Fibroblast of skin of right biceps (primary cell): ENCODE measurements at regions not wholly inside any gene's neighbourhood (a gene's known extent, or its start where the extent isn't known, plus 50 kb on each side); places are given as distances from the start of the nearest gene placed in this dataset.
"Not testable (repeated sequence)": the region's sequence is repeated elsewhere in the genome, so short reads cannot be mapped to it uniquely, and the experiment has no call there.

Experiments
- DNase-seq: peaks from one replicate; pipeline ENCODE4 v3.0.0-alpha.2; 2013

DNA sequence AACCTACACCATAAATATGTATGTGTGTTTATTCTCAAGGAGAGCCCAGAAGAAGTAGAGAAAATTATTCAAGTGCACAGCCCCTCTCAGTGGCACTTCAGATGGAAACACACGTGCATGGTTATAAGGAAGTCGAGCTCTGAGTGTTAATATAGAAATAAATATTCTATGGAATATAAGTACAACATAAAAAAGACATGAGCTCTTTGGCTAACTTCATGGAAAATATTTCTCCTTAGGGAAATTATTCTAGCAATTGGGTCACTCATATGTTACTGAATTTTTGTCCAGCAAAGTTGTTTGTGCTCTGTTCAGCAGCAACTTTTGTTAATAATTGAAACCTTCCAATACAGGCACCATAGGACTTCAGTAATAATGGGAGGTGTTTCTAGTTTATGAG, 939.0 kb downstream of the LRFN5 start:
- no peak for DNase-seq

DNA sequence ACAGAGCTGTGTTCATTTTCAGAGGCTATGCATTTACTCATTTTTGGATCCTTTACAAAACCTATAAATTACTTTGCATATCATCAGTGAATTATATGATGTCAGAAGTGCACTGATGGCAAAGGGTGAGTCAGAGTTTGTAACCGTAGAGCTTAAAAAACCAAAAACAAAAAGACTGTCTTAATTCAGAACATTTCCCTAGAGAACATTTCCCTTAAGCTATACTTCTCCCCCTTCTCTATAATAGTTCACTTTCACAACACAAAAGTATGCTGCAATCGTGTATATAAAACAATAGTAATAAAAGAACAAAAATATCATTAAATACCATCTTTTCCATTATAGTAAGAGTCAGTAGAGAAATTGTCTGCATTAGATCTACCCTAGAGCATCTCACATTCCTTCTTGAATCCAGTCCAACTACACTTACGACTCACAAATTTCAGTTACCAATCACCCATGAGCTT, 934.9 kb downstream of the LRFN5 start:
- peak; percentile 85 for DNase-seq

DNA sequence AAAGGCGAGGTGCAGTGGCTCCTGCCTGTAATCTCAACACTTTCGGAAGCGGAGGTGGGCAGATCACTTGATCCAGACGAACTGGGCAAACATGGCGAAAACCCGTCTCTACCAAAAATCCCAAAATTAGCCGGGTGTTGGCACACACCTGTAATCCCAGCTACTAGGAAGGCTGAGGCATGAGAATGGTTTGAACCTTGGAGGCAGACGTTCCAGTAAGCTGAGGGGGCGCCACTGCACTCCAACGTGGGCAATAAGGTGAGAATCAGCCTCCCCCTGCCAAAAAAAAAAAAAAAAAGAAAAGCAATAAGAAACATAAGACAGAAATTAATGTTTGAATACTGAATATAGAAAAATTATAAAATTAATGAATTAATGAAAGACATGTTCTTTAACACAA, 928.7 kb downstream of the LRFN5 start:
- DNase-seq: no peak

DNA sequence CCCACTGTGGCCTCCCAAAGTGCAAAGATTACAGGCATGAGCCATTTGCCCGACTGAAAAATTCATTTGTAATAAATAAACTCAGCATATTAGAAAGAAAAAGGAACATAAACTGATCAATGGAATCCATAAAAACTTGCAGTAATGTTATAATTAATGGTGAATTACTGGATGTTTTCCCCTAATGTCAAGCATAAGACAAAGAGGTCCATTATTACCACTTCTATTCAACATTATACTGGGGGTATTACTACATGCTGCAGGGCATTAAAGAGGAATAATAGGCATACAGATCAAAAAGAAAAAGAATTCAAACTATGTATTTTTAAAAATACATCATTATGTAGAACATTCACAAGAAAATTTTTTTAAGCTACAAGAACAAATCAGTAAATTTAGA, 926.8 kb downstream of the LRFN5 start:
- no peak for DNase-seq

DNA sequence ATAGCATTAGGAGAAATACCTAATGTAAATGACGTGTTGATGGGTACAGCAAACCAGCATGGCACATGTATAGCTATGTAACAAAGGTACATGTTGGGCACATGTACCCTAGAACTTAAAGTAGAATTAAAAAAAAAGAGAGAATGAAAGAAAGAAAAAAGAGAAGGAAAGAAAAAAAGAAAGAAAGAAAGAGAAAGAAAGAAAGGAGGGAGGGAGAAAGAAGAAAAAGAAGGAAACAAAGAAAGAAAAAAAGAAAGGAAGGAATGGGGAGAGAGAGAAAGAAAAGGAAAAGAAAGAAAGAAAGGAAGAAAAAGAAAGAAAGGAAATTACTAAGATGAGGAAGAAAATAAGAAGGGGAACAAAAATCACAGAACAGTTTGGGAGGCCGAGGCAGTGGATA, 925.5 kb downstream of the LRFN5 start:
- DNase-seq: no peak

DNA sequence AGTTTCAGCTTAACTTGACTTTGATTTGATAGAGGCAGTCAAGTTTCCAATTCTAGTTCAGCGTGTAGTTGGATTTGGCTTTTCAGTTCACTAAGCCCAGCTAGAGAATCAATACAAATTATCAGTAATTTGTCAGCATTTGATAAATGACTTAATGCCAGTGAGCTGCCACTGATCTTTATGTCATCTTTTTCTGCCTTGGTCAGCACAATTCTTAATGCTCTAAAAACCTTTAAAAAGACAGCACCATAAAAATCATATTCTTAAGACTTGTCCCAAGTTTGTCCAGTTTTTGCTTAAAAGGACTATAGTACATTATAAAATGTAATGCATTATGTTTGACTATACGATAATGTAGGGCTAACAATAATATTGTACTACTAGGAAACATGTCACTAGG, 920.5 kb downstream of the LRFN5 start:
- DNase-seq: no peak

DNA sequence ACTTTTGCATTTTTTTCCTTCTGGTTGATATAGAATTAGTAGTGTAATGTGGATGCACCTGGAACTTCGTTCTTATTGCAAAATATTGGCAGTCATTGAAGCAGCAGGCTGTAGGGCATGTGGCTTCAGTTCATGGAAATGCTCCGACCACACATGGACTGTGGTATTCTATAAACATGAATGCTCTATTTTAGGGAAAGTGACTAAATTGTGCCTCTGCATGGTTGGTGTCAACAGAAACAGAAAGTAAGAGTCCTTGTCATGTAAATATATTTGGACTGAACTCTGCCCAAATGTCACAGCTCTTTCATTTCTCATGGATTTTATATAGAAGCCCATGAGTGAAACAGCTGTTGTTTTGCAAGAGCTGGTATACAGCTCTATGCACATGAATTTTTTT, 917.0 kb downstream of the LRFN5 start:
- DNase-seq: no peak

DNA sequence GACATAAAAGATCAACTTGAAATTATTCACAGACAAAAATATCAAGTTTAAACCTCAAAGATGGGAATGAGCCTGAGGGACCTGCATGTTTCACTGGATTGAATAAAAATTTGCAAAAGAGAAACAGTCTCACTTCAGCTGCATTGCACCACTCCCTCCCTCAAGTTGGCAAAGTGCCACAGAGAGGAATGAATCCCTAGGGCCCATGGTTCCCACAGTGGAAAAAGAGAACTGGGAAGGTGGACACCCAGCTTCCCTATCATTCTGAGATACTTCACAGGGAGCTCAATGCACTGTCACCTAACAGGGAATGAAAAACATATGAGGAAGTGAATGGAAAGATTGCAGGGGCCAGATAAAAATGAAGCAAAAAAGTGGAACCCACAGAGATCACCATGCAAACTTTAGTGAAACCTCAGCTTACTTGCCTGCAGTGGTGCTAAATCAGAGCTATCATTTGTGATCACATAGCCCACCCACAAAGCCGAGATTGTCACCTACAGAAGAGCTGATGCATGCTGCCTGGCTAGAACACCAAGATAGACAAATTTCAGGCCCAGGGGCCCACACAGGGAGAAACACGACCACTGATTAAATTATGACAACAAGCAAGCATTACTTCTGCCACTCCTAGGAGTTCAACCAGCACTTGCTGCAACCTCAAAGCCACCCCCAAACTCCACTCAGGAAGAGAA, 911.3 kb downstream of the LRFN5 start:
- DNase-seq: no peak

DNA sequence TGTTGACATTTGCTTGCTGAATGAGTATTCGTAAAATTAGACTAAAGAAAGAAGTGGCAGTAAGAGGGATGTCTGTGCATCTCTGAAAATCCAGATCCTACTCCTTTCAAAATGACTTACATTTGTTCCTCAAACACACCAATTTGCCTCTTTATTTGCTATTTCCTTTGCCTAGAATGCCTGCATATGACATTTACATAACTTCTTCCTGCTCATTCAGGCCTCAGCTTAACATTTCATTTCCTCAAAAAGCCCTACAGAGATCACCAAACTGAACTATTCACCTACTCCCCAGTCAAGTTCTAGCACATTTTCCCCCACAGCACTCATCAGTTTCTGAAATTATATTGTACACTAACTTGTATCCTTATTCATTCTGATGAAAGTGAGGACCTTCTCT, 907.2 kb downstream of the LRFN5 start:
- no peak for DNase-seq

- DNase-seq: no peak
Measured at GRCh38 chr14:42510071-42510470, 903.4 kb downstream of the LRFN5 start.

GRCh38 chr14:42508209-42508946, 901.7 kb downstream of the LRFN5 start:
- no peak for DNase-seq

DNA sequence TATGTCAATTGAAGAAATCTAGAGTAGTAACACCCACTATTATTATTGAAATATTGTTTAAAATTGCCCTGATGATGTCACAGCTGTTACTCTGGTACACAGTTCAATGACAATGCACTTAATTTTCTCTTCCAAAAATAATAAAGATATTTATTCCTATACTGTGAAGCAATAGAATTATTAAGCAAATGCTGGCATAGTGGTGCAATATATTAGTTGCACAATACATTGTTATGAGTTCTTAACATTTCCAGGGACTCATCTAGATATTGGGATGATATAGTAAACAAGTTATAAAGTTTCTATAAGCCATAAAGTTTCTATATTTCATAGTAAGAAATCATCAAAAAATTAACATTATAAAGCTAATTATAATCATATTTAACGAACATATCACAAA, 897.8 kb downstream of the LRFN5 start:
- no peak for DNase-seq

- DNase-seq: no peak
Measured at GRCh38 chr14:42499137-42499536, 892.5 kb downstream of the LRFN5 start.

DNA sequence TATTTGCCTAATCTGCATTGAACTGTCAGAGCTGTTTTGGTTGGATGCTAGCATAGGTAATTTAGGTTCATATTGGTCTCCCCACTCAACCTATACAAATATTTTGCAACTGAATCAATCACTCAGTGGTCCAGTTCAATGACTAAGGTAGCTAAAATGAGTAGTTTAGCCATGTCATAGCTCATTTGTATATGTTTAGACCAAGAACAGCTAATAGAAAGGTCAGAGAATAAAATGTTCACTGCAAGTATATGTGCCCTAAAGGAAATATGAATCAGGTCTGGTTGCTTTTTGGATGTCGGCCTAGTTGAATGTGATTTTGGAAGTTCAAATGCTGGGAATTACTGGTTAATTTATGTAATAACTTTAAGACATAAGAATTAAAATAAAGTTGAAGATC, 883.9 kb downstream of the LRFN5 start:
- peak; percentile 12 for DNase-seq

- no peak for DNase-seq
Measured at GRCh38 chr14:42488965-42489364, 882.3 kb downstream of the LRFN5 start.

DNA sequence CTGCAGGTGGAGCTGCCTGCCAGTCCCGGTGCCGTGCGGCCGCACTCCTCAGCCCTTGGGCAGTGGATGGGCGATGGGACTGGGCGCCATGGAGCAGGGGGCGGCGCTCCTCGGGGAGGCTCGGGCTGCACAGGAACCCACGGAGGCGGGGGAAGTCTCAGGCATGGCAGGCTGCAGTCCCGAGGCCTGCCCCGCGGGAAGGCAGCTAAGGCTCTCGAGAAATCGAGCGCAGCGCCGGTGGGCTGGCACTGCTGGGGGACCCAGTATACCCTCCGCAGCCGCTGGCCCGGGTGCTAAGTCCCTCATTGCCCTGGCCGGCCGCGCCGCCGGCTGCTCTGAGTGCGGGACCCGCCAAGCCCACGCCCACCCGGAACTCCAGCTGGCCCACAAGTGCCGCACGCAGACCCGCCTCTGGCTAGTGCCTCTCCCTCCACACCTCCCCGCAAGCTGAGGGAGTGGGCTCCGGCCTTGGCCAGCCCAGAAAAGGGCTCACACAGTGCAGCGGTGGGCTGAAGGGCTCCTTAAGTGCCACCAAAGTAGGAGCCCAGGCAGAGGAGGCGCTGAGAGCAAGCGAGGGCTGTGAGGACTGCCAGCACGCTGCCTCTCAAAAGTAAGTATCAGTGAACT, 875.8 kb downstream of the LRFN5 start:
- not testable (repeated sequence) for DNase-seq

DNA sequence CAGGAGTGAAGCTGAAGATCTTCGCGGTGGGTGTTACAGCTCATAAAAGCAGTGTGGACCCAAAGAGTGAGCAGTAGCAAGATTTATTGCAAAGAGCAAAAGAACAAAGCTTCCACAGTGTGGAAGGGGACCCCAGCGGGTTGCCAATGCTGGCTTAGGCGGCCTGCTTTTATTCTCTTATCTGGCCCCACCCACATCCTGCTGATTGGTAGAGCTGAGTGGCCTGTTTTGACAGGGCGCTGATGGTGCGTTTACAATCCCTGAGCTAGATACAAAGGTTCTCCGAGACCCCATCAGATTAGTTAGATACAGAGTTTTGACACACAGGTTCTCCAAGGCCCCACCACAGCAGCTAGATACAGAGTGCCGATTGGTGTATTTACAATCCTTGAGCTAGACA, 875.0 kb downstream of the LRFN5 start:
- not testable (repeated sequence) for DNase-seq

DNA sequence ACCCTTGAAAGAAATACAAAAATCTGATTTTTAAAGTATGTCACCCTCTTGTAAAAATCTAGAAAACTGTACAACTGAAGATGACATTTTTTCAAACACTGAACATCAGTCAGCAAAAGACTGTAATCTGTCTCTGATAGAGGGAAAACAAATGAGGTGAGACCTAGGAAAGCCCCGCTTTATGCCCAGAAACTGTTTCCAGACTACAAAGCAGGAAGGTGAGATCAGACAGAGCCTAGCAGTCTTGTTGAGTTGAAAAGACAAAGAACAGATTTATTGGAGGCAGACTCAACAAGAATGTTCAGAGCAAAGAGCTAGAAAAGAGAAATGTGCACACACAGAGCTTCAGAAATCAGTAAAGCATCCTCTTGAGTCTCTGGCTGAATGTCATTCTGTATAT, 873.6 kb downstream of the LRFN5 start:
- no peak for DNase-seq

DNA sequence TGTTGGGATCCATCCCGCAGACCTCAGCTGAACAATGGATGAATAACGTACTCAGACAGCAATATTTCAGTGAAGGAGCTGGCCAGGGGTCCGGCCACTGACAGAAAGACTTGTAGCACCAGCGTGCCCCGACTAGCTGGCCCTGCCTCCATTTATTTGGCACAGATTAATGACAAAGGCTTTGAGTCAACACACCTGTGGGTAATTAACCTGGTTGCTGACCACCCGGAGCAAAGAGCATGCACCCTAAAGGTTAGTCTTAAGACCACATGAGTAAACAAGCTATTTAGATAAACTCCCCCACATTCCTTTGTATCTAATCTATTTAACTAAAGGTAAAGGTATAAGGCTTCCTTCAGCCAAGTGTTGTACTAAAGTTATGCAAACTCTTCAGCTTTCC, 868.6 kb downstream of the LRFN5 start:
- DNase-seq: no peak

DNA sequence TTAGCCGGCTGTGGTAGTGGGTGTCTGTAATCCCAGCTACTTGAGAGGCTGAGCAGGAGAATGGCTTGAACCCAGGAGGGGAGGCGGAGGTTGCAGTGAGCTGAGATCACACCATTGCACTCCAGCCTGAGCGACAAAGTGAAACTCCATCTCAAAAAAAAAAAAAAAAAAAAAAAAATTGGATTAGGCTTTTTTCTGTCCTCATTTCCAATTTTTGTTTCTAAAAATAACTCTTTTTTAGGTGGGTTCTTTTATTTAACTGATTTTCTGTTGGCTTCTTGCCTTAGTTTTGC, 863.7 kb downstream of the LRFN5 start:
- DNase-seq: no peak

- peak; percentile 16 for DNase-seq
Measured at GRCh38 chr14:42469637-42470426, 863.2 kb downstream of the LRFN5 start.

DNA sequence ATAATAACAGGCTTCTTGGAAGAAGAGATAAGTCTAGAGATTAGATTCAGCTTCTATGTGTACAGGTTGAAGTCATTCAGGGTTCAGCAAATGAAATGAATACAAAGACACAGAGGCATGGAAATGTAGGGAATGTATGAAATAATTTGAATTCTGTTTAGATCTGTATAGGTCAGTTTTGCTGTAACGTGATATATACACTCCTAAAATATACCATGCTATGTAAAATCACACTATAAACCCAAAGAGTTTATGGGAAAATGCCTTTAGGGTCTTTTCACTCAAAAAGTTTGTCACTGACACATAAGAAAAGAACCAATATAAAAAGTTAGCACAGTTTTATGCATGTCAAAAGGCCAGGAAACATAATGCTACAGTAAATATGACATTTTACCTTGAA, 854.0 kb downstream of the LRFN5 start:
- DNase-seq: no peak

- DNase-seq: no peak
Measured at GRCh38 chr14:42459171-42459685, 852.6 kb downstream of the LRFN5 start.
